ENCODE measurements at regions not wholly inside any gene's neighbourhood (a gene's known extent, or its start where the extent isn't known, plus 50 kb on each side); places are given as distances from the start of the nearest gene placed in this dataset.

DNA sequence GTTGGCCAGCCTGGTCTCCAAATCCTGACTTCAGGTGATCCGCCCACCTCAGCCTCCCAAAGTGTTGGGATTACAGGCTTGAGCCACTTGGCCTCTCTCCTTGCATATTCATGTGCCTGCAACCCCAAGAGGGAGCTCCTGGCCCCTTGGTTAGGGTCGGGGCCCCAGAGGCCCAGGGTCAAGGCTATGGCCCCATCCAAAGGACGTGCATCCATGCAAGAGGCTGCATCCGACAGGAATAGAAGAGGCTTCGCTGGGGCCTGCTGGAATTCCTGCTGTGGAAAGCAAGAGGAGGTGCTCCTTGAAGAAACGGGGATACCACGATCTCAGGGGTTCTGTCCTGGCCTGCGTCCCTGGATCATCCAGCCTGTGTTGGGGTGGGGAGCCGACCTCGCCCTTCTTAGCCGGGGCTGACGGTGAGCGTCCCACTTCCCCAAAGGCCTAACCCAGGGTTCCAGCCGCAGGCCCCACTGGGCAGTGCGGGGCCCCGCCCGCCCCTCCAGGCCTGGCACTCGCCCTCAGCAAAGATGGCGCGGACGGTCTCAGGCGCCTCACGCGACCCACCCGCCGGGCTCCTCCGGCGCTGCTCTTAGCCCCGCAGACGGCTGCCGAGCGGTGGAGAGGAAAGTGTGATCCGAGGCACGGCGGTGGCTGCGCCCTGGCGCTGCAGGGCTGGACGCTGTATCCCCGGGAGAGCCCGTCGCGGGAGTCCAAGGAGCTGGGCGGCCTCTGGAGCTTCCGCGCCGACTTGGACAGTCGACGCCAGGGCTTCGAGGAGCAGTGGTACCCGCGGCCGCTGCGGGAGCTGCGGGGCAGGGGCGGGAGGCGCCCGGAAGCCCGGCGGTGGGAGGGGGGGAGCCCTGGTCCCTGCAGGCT, 54.7 kb downstream of the ZNF727 start:
- TF ChIP-seq POLR2A (IDR thresholded peaks at IDR 0.05) (no peak), EP300 (IDR thresholded peaks at IDR 0.05) (no peak)
- TF ChIP-seq, protein P1, sequence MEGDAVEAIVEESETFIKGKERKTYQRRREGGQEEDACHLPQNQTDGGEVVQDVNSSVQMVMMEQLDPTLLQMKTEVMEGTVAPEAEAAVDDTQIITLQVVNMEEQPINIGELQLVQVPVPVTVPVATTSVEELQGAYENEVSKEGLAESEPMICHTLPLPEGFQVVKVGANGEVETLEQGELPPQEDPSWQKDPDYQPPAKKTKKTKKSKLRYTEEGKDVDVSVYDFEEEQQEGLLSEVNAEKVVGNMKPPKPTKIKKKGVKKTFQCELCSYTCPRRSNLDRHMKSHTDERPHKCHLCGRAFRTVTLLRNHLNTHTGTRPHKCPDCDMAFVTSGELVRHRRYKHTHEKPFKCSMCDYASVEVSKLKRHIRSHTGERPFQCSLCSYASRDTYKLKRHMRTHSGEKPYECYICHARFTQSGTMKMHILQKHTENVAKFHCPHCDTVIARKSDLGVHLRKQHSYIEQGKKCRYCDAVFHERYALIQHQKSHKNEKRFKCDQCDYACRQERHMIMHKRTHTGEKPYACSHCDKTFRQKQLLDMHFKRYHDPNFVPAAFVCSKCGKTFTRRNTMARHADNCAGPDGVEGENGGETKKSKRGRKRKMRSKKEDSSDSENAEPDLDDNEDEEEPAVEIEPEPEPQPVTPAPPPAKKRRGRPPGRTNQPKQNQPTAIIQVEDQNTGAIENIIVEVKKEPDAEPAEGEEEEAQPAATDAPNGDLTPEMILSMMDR (IDR thresholded peaks at IDR 0.05), result no peak
- WGBS, 2 donors, result 57 to 63% methylated on average over 42 to 46 of the region's 59 CpGs

DNA sequence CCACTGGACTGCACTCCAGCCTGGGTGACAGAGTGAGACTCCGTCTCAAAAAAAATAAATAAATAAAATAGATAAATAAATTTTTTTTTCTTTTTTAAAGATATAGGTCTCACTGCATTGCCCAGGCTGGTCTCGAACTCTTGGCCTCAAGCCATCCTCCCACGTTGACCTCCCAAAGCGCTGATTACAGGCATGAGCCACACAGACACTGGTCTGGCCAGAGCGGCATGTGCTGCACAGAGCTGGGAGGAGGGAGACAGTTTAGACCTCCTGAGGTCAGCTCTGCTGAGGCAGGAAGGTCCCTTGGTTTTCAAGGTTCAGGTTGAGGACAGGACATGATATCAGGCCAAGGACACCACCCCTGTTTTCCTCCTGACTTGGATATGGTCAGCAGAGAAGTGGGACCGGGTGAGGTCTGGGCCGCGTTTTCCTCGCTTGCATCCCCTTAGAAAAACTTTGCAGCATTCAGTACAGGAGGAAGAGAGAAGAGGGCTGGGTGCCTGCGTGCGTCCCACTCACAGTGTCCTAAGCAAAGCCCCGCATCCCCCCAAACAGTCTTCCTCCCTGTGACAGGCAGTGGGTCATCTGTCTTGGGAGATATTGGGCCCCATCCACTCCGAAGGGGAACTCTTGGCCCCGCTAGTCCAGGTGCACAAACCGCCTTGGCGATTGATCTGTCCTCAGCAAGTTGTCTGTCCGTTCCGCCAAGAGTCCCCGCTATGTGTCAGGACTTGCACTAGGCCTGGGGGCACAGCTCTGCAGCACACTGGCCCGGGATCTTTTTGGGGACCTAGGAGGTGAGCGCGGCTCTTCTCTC, 56.1 kb downstream of the ZNF727 start:
- no peak overlapping the region for H3K27ac ChIP-seq
- no peak for DNase-seq (ENCODE audit: low spot score in 2 of 2)
- no peaks in the 10 kb centered on the region for H3K4me1 ChIP-seq
- WGBS, 2 donors, result 88 to 90% methylated on average over 20 to 22 of the region's 22 CpGs
- H3K4me3 ChIP-seq, result no peak overlapping the region
- TF ChIP-seq EP300 (IDR thresholded peaks at IDR 0.05) (no peak), POLR2A (IDR thresholded peaks at IDR 0.05) (no peak)
- TF ChIP-seq, protein P1 (IDR thresholded peaks at IDR 0.05), result no peak
- no peaks in the 10 kb centered on the region for H3K27me3 ChIP-seq
- H3K36me3 ChIP-seq, result no peaks in the 10 kb centered on the region
- peaks cover 0 to 68% (median 0%) of the 10 kb centered on the region in 4 donors for H3K9me3 ChIP-seq

More for the DNA sequence above, 54.7 kb downstream of the ZNF727 start:
- DNase-seq (ENCODE audit: low spot score in 2 of 2), result no peak
- Histone ChIP-seq H3K36me3 (no peaks in the 10 kb centered on the region), H3K4me3 (no peak overlapping the region), H3K9me3 (peaks cover 0 to 82% (median 0%) of the 10 kb centered on the region in 4 donors), H3K27me3 (no peaks in the 10 kb centered on the region), H3K27ac (no peak overlapping the region), H3K4me1 (no peaks in the 10 kb centered on the region)

DNA sequence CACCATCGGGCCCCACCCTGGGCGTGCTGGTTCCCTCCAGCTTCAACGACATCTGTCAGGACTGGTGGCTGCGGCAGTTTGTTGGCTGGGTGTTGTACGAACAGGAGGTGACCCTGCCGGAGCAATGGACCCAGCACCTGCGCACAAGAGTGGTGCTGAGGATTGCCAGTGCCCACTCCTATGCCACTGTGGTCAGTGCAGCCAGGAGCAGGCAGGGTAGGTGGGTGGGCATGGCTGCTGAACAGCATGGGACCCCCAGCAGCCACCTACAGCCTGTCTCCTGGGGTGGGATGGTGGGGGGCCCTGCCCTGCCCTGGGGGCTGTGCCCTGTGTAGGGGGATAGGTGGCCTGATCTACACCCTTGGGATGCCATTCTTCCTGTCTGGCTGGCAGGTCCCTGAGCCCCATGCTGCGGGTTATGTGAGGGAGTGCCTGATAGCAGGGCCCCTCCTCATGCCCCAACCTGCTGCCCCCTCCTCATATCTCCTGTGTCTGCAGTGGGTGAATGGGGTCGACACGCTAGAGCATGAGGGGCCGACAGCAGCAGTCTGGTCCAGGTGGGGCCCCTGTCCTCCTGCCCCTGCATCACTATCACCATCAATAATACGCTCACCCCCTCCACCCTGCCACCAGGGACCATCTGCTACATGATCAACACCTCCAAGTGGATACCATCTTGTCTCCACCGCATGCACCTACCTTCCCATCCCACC, 56.9 kb downstream of the ZNF727 start:
- no peaks in the 10 kb centered on the region for H3K27me3 ChIP-seq
- no peak for TF ChIP-seq EP300 (IDR thresholded peaks at IDR 0.05)
- TF ChIP-seq POLR2A (IDR thresholded peaks at IDR 0.05), result no peak
- TF ChIP-seq, protein P1 (IDR thresholded peaks at IDR 0.05), result no peak
- 89 to 90% methylated on average over 6 to 13 of the region's 13 CpGs for WGBS, 2 donors
- DNase-seq (ENCODE audit: low spot score in 2 of 2), result no peak
- H3K4me1 ChIP-seq, result no peaks in the 10 kb centered on the region
- peaks cover 0 to 60% (median 0%) of the 10 kb centered on the region in 4 donors for H3K9me3 ChIP-seq
- H3K36me3 ChIP-seq, result no peaks in the 10 kb centered on the region
- no peak overlapping the region for H3K4me3 ChIP-seq
- no peak overlapping the region for H3K27ac ChIP-seq

DNA sequence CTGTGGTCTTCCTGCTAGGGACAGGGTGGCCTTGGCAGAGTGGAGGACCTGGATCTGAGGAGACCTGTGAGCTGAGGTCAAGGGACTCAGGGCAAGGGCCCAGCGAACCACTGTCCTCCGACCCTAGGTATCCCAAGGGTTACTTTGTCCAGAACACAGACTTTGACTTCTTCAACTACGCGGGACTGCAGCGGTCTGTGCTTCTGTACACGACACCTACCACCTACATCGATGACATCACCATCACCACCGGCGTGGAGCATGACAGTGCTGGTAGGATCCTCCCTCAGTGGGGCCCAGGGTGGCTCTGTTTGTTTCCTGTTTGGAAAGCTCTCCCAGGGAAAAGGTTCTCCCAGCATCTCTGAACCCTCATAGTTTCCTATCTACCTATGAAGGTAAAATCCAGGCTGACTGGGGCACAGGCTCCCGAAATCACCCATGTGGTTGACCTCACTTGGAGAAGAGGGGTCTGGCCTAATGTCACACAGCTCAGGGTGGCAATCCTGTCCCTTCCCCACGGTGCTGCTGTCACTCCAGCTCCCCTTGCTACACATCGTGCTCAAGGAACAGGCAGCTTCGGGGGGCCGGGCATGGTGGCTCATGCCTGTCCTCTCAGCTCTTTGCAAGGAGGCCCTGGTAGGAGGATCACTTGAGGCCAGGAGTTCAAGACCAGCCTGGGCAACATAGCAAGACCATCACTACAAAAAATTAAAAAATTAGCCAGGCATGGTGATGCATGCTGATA, 57.6 kb downstream of the ZNF727 start:
- Histone ChIP-seq H3K9me3 (peaks cover 0 to 53% (median 0%) of the 10 kb centered on the region in 4 donors), H3K27me3 (no peaks in the 10 kb centered on the region), H3K36me3 (no peaks in the 10 kb centered on the region), H3K4me3 (no peak overlapping the region), H3K4me1 (no peaks in the 10 kb centered on the region), H3K27ac (no peak overlapping the region)
- WGBS, 2 donors, result 87 to 89% methylated on average over 14 of the region's 14 CpGs
- DNase-seq (ENCODE audit: low spot score in 2 of 2), result no peak
- TF ChIP-seq EP300 (IDR thresholded peaks at IDR 0.05) (no peak), POLR2A (IDR thresholded peaks at IDR 0.05) (no peak)
- TF ChIP-seq, protein P1 (IDR thresholded peaks at IDR 0.05), result no peak

Data from tibial nerve (tissue), 4 donors.